Mesodermal cell (in vitro differentiated cells): ENCODE measurements at regions not wholly inside any gene's neighbourhood (a gene's known extent, or its start where the extent isn't known, plus 50 kb on each side); places are given as distances from the start of the nearest gene placed in this dataset.

Source experiments
- H3K27ac ChIP-seq: 2 replicates; pipeline ENCODE4 v1.7.0; 2013; ENCODE audit warnings: mild to moderate bottlenecking, low read depth, low read length, moderate library complexity; ENCODE audit not compliant: severe bottlenecking
- H3K36me3 ChIP-seq: 2 replicates; pipeline ENCODE4 v1.7.1; 2013; ENCODE audit warnings: mild to moderate bottlenecking, low read length, moderate library complexity; ENCODE audit not compliant: control insufficient read depth, insufficient read depth
- H3K4me1 ChIP-seq: one replicate; pipeline ENCODE4 v1.7.1; 2013; ENCODE audit warnings: mild to moderate bottlenecking, low read length; ENCODE audit not compliant: insufficient read depth, control insufficient read depth, poor library complexity, severe bottlenecking
- H3K4me3 ChIP-seq: 2 replicates; pipeline ENCODE4 v1.7.0; 2013; ENCODE audit warnings: low read length, control low read depth, mild to moderate bottlenecking; ENCODE audit not compliant: insufficient read depth, poor library complexity, severe bottlenecking; ENCODE audit errors: extremely low read depth
- H3K9me3 ChIP-seq: 2 replicates; pipeline ENCODE4 v1.7.1; 2013; ENCODE audit warnings: mild to moderate bottlenecking, low read length, moderate library complexity; ENCODE audit not compliant: control insufficient read depth
- WGBS, 2 experiments: methylation state at CpG; one replicate each; pipeline ENCODE4 v1.1.5; 2013; ENCODE audit warnings: missing lambda C conversion rate in 2 of 2; ENCODE audit not compliant: insufficient coverage in 2 of 2; 5-methylcytosine and 5-hydroxymethylcytosine counted together

- Histone ChIP-seq H3K9me3 (no peaks in the 10 kb centered on the region), H3K4me1 (peaks cover 12% of the 10 kb centered on the region), H3K27ac (peak overlapping the region; percentile 16), H3K4me3 (no peak overlapping the region), H3K36me3 (no peaks in the 10 kb centered on the region)
- WGBS, 2 experiments: 65 to 83% methylated on average over 1 to 2 of the region's 11 CpGs
Observed at GRCh38 chrX:3166670-3167455, 125.6 kb downstream of the ARSF start.

GRCh38 chrX:3165808-3166207 is 124.5 kb downstream of the ARSF start:
- H3K27ac ChIP-seq: no peak overlapping the region
- no peaks in the 10 kb centered on the region for H3K36me3 ChIP-seq
- H3K4me1 ChIP-seq: peaks cover 12% of the 10 kb centered on the region
- no peak overlapping the region for H3K4me3 ChIP-seq
- no peaks in the 10 kb centered on the region for H3K9me3 ChIP-seq
- WGBS, 2 experiments: 80 to 97% methylated on average over 1 to 4 of the region's 5 CpGs
